Prostate gland (tissue), 2 donors: ENCODE measurements at regions not wholly inside any gene's neighbourhood (a gene's known extent, or its start where the extent isn't known, plus 50 kb on each side); places are given as distances from the start of the nearest gene placed in this dataset.

ENCODE experiments used
- DNase-seq: peaks from one replicate; pipeline ENCODE4 v3.0.0-alpha.2; 2019; ENCODE audit warnings: low spot score
- H3K27ac ChIP-seq, 2 donors: fragments of 200-600 bp; sonication (generic); 2 replicates each; pipeline ENCODE4 v1.5.1; 2017 to 2019
- H3K27me3 ChIP-seq: fragments of 200-600 bp; sonication (generic); replicated peaks from 2 replicates; pipeline ENCODE4 v1.5.1; 2019; ENCODE audit not compliant: insufficient read depth
- H3K36me3 ChIP-seq, 2 donors: fragments of 200-600 bp; sonication (generic); 1 replicate in 1 of 2; 2 replicates in 1 of 2; pipeline versions ENCODE4 v1.5.1 to v1.8.1; 2017 to 2019
- H3K4me1 ChIP-seq: fragments of 200-600 bp; sonication (generic); replicated peaks from 2 replicates; pipeline ENCODE4 v1.5.1; 2019
- H3K4me3 ChIP-seq, 2 donors: fragments of 200-600 bp; sonication (generic); 2 replicates each; pipeline ENCODE4 v1.5.1; 2017 to 2019
- H3K9me3 ChIP-seq: fragments of 200-600 bp; sonication (generic); 2 replicates; pipeline ENCODE4 v1.5.1; 2017
- POLR2A ChIP-seq: fragments of 450-650 bp; IDR thresholded peaks from one replicate; pipeline ENCODE4 v1.6.1; 2016; ENCODE audit warnings: antibody characterized with exemption, mild to moderate bottlenecking
- POLR2AphosphoS5 ChIP-seq: sonication (generic); formaldehyde crosslinking; IDR thresholded peaks from one replicate; pipeline ENCODE4 v1.6.1; 2017; ENCODE audit warnings: antibody characterized with exemption
- WGBS: methylation state at CpG from one replicate; pipeline ENCODE4 v1.1.5; 2018; 5-methylcytosine and 5-hydroxymethylcytosine counted together
- intact Hi-C: fragments of 100-400 bp; cut with DNase I; formaldehyde crosslinking; loops from one replicate; pipeline ENCODE4 v1.14.2; 2022
- TF ChIP-seq, protein P1 (sequence below), 4 experiments: fragments of 200-600 bp in 2 of 4; fragments of 450-650 bp in 2 of 4; sonication (generic) in 2 of 4; IDR thresholded peaks; 1 replicate in 3 of 4; 2 replicates in 1 of 4; pipeline ENCODE4 v1.5.1; 2016 to 2019; ENCODE audit warnings: antibody characterized with exemption in 4 of 4, mild to moderate bottlenecking in 2 of 4, moderate library complexity in 2 of 4

- Histone ChIP-seq H3K9me3 (no peaks in the 10 kb centered on the region), H3K4me3 (no peak overlapping the region), H3K27ac (no peak overlapping the region), H3K36me3 (no peaks in the 10 kb centered on the region), H3K27me3 (no peaks in the 10 kb centered on the region), H3K4me1 (no peaks in the 10 kb centered on the region)
- intact Hi-C loops: no loop called here
- no peak for DNase-seq
- TF ChIP-seq POLR2A (no peak), POLR2AphosphoS5 (no peak)
- TF ChIP-seq, protein P1, sequence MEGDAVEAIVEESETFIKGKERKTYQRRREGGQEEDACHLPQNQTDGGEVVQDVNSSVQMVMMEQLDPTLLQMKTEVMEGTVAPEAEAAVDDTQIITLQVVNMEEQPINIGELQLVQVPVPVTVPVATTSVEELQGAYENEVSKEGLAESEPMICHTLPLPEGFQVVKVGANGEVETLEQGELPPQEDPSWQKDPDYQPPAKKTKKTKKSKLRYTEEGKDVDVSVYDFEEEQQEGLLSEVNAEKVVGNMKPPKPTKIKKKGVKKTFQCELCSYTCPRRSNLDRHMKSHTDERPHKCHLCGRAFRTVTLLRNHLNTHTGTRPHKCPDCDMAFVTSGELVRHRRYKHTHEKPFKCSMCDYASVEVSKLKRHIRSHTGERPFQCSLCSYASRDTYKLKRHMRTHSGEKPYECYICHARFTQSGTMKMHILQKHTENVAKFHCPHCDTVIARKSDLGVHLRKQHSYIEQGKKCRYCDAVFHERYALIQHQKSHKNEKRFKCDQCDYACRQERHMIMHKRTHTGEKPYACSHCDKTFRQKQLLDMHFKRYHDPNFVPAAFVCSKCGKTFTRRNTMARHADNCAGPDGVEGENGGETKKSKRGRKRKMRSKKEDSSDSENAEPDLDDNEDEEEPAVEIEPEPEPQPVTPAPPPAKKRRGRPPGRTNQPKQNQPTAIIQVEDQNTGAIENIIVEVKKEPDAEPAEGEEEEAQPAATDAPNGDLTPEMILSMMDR (IDR thresholded peaks at IDR 0.05): no peak
- 93% methylated on average over 3 of the region's 3 CpGs for WGBS
Observed at GRCh38 chr10:84704101-84704500, 375.7 kb downstream of the CCSER2 start.

DNA sequence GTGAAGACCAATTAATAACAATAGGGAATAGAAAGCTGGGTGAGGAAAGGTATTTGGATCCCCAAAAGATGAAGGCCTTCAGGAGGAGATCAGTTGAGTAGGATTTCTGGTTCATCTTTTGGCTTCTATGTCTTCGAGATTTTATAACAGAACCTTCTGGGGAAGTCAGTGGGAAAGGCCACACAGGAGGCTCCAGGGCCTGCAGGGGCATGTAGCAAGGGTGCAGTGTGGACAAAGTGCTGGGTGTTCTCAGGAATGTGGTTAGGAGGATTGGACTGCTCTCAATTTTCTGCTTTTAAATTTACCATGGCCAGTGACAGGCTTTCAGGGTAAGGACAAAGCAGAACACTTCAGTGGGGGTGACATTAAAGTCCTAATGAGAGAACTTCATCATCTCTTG lies 378.0 kb downstream of the CCSER2 start:
- H3K27ac ChIP-seq: no peak overlapping the region
- H3K4me1 ChIP-seq: no peaks in the 10 kb centered on the region
- intact Hi-C loops: no loop called here
- TF ChIP-seq, protein P1 (IDR thresholded peaks at IDR 0.05): no peak
- peak; percentile 19 for DNase-seq
- H3K27me3 ChIP-seq: no peaks in the 10 kb centered on the region
- H3K36me3 ChIP-seq: no peaks in the 10 kb centered on the region
- 46% methylated on average over 1 of the region's 1 CpG for WGBS
- no peaks in the 10 kb centered on the region for H3K9me3 ChIP-seq
- H3K4me3 ChIP-seq: no peak overlapping the region

GRCh38 chr10:84706875-84707274 lies 378.5 kb downstream of the CCSER2 start:
- DNase-seq: no peak
- TF ChIP-seq POLR2A (no peak), POLR2AphosphoS5 (no peak)
- TF ChIP-seq, protein P1 (IDR thresholded peaks at IDR 0.05): no peak
- Histone ChIP-seq H3K36me3 (no peaks in the 10 kb centered on the region), H3K27ac (no peak overlapping the region), H3K27me3 (no peaks in the 10 kb centered on the region), H3K4me3 (no peak overlapping the region), H3K4me1 (no peaks in the 10 kb centered on the region), H3K9me3 (no peaks in the 10 kb centered on the region)
- WGBS: 38% methylated on average over 8 of the region's 8 CpGs
- intact Hi-C loops: no loop called here

GRCh38 chr10:84715911-84716310 lies 387.5 kb downstream of the CCSER2 start:
- Histone ChIP-seq H3K9me3 (no peaks in the 10 kb centered on the region), H3K4me1 (no peaks in the 10 kb centered on the region), H3K27ac (no peak overlapping the region), H3K4me3 (no peak overlapping the region), H3K27me3 (no peaks in the 10 kb centered on the region), H3K36me3 (no peaks in the 10 kb centered on the region)
- intact Hi-C loops: no loop called here
- DNase-seq: no peak
- WGBS: 43% methylated on average over 2 of the region's 2 CpGs
- TF ChIP-seq POLR2A (no peak), POLR2AphosphoS5 (no peak)
- TF ChIP-seq, protein P1 (IDR thresholded peaks at IDR 0.05): peak in 2 of 4 experiments; percentile 22 to 23

DNA sequence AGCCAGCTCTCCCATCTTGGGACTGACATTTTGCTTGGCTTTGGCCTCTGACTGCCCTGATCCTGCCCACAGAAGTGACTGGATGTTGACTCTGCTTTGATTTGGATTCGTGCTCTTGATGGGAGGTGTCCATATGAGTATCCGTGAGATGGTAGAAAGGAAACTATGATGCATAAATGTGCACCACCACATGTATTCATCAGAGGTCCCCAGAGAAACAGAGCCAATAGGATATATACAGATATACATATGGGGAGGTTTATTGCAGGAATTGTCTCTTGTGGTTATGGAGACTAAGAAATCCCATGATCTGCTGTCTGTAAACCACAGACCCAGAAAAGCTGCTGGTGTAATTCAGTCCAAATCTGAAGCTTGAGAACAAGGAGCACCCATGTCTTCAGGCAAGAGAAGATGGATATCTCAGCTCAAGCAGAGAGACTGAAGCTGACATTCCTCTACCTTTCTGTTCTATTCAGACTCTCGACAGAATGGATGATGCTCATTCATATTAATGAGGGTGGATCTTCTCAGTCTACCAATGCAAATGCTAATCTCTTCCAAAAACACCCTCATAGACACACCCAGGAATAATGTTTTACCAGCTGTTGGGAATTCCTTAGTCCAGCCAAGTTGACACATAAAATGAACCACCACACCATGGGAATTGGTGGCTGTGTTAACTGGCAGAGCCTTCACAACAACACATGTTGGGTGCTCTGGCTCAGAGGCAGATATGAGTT lies 390.7 kb downstream of the CCSER2 start:
- WGBS: 93% methylated on average over 3 of the region's 3 CpGs
- Histone ChIP-seq H3K4me3 (no peak overlapping the region), H3K36me3 (no peaks in the 10 kb centered on the region), H3K4me1 (no peaks in the 10 kb centered on the region), H3K9me3 (no peaks in the 10 kb centered on the region), H3K27ac (no peak overlapping the region), H3K27me3 (no peaks in the 10 kb centered on the region)
- intact Hi-C loops: no loop called here
- DNase-seq: no peak
- TF ChIP-seq POLR2A (no peak), POLR2AphosphoS5 (no peak)
- TF ChIP-seq, protein P1 (IDR thresholded peaks at IDR 0.05): no peak
